Anterior cingulate cortex (tissue), 58 donors: ENCODE measurements at regions not wholly inside any gene's neighbourhood (a gene's known extent, or its start where the extent isn't known, plus 50 kb on each side); places are given as distances from the start of the nearest gene placed in this dataset.
"Not testable (repeated sequence)": the region's sequence is repeated elsewhere in the genome, so short reads cannot be mapped to it uniquely, and the experiment has no call there.

Experiments
- DNase-seq, 58 donors: peaks; one replicate each; lab custom pipeline; 2025; lab: John Stamatoyannopoulos, UW

DNA sequence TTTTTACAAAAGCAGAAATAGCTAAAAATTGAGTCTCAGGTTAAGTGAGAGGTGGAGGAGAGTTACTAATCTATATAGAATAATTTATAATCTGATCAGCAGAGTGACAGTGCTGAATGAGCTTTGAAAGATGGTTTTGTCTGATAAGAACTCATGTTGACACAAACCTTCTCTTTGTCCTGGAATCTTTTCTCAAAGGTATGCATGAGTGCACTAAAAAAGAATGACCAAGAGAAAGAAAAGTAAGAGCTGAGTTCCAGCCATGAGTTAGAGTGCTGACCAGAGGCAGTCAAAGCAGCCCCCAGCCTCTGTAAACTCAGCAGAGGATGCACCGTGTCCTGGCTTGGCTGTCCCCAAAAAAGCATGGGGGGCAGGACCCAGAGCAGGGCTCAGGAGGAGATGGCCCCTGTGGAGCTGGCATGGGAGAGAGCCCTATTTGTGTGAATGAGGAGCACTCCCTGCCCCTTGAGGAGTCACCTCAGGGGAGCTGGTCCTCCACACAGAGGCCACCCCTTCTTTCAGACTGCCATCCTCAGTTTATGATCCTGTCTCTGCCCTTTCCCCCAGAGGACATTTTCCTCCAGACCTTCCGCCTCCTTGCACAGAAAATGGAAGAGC lies 129.8 kb downstream of the SEC23A start:
- DNase-seq = no peak

DNA sequence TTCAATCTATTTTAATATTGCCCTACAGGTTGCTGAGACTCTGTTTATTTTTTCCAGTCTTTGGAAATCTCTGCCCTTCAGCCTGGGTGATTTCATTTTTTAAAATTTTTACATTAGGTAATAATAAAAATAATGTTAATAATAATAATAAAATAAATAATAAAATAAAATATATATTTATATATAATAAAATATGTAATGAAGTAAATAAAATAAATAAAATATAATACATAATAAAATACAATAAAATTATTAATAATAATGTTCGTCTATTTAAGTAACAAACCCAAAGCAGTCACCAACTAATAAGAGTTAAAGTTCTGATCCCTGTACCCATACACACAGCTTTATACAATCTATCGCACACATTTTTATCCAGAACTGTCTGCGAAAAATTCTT lies 130.5 kb downstream of the SEC23A start:
- no peak for DNase-seq

DNA sequence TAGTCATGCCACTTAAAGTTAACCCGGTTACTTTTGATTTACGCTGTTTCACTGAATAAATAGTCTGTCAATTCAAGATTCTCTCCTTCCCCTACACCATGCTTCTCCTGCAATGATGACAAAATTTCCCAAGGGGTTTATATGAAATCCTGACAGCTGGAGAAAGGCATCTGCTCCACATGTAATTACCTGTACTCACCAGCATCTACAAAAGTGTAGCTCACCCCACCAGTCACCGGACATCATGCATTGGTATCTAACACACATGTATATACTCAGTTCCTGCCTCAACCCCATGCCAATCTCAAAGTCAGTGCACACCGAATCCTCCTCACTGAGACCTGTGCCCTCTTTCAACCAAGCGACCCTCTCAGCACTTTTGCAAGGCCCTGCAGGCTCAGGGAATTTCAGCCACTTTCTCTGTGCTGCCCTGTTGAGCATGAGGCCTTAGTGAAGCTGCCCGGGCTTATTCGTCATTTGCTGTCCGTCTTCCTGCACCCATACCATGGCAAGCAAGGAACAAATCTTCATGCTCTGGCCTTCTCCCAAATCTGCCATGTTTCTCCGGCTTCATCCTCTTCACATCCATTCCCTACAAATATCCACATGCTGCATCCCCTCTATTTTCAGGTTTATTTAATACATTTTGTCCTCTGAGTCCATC lies 131.6 kb downstream of the SEC23A start:
- no peak for DNase-seq

DNA sequence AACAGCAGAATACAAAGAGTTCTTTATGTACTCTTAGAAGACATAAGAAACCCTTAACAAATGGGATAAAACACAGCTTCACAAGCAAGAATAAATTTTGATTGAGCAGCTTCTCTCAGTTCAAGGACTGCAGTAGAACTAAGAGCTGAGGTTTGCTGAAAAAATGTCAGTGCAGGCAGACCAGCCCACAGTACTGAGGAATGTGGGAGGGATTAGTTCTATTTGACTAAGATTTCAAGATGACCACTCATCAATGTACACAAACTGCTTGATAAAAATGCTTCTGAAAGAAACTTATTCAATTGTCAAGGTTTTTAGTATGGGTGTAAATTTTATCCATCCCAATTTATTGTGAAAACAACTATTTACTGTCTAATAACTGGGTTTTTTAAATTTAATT lies 138.4 kb downstream of the SEC23A start:
- no peak for DNase-seq

DNA sequence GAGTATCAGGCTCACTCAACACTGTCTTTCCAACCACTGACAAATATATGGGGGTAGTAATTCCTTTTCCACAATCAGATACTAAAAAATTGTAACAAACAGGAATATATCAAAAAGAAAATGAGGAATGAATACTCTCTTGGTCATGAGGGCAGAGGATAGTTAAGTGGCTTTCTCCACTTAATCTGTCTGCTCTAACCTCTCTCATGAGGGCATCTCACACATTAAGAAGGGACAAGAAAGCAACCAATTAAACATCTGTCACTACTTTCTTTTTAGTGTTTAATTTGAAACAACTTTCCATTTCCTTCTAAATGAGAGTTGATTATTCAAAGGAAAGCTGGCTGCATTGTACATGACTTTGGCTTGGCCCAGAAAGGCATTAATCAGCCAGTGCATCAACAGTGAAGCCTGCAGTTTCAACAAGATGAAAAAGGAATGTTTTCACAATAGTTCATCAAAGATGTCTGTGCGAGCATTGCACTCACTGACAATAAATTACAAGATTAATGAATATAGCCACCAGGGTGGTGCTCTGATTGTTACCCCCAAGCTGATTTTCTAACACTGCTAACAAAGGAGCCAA lies 142.0 kb downstream of the SEC23A start:
- DNase-seq = no peak

DNA sequence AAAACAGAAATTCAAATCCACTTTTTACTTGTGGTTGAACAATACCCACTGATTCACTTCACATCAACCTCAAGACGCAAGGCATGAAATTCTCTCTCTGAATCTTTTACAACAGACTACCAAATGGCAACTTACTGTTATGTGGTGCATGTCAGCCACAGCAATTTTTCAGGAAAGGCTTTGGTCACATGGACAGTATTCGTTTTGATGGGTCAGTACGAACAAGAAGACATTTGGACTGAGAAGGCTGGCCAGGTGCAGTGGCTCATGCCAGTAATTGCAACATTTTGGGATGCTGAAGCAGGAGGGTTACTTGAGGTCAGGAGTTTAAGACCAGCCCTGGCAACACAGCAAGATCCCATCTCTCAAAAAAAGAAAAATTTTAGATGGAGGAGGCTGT lies 144.0 kb downstream of the SEC23A start:
- no peak for DNase-seq

DNA sequence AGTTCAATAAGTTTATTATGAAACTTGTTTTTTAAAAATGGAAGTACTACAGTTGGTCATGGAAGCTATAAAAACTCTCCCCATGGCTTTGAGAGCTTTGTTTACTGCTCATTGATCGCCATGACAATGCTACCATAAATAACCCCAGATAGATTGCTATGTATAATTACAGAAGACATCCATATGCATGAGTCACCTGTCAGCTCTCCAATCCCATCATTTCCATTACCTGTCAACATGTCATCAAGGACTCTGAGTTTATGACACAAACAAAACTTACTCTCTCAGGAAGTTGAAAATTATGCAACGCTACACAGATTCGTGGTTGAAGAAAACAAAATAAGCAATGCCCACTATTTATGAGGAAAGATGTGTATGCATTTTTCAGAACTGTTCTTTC lies 144.4 kb downstream of the SEC23A start:
- DNase-seq = no peak

DNA sequence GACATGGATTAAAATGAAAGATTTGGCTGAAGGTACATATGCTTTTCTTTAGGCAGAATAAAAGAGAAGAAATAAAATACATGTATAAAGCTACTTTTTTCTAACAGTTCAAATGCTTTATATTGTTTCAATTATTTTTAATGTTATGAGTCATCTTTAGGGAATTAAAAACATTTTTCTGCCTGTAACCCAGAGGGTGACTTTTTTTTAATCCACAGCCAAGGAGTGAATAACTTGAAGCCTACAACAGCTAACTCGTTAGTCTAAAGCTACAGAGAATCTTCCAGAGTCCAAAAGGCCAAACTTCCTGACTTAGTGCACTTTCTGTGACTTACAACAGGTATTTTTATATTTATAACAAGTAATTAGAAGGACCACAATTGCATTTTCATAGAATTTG lies 151.6 kb downstream of the SEC23A start:
- DNase-seq = no peak

DNA sequence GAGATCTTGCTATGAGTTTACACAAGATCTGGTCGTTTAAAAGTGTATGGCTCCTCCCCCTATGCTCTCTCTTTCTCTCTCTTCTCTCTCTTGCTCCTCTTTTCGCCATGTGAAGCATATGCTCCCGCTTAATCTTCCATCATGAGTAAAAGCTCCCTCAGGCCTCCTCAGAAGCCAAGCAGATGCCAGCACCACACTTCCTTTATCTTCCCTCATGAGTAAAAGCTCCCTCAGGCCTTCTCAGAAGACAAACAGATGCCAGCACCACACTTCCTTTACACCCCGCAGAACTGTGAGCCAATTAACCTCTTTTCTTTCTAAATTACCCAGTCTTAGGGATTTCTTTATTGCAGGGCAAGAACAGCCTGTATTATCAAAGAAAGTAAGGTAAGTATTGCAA lies 152.4 kb downstream of the SEC23A start:
- DNase-seq = no peak

DNA sequence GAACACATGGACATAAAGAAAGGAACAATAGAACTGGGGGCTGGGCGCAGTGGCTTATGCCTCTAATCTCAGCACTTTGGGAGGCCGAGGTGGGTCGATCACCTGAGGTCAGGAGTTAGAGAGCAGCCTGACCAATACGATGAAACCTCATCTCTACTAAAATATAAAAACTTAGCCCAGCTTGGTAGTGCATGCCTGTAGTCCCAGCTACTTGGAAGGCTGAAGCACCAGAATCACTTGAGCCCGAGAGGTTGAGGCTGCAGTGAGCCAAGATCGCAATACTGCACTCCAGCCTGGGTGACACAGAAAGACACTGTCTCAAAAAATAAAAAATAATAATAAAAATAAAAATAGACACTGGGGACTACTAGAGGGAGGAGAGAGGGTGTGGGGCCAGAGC lies 154.5 kb downstream of the SEC23A start:
- peak in 5 of 58 donors; percentile 11 to 48 (median 23) for DNase-seq

DNA sequence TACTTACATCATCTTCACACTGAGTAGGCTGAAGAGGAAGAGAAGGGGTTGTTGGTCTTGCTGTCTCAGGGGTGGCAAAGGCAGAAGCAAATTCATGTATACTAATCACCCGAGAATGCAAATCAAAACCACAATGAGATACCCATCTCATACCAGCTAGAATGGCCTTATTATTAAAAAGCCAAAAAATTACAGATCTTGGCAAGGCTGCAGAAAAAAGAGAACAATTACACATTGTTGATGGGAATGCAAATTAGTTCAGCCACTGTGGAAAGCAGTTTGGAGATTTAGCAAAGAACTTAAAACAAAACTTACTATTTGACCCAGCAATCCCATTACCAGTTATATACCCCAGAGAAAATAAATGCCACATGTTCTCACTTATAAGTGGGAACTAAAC lies 154.9 kb downstream of the SEC23A start:
- DNase-seq = peak in 9 of 58 donors; percentile 7 to 86 (median 19)

DNA sequence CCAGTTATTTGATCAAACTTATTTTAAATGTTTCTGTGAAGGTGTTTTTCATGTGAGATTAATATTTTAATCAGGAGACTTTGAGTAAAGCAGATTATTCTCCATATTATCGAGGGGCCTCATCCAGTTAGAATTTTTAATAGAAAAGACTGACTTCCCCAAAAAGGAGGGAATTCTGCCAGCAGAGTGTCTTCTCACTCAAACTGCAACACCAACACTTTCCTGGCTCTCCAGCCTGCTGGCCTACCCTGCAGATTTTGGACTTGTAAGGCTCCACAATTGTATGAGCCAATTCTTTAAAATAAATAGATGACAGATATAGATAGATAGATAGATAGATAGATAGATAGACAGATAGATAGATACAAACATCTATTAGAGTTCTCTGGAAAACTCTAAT lies 155.7 kb downstream of the SEC23A start:
- peak in 1 of 58 donors; percentile 25 for DNase-seq

DNA sequence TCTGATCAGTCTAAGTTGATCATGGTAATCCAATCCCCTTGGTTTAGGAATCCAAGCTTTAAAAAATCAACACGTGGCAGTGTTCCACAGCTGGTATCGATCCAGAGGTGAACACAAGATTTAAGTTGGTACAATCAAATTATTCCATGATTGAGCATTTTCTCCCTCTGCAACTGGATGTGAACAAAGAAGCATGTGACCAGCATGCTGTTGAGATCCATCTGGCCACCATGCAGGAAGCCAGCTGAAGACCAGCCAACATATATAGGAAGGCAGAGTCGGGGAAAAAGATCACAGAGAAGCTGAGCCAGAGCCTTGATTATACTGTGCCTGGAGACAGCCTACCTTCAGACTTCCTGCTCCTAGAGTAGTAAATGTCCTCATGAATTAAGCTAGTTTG lies 158.3 kb downstream of the SEC23A start:
- DNase-seq = peak in 29 of 58 donors; percentile 1 to 64 (median 21)

DNA sequence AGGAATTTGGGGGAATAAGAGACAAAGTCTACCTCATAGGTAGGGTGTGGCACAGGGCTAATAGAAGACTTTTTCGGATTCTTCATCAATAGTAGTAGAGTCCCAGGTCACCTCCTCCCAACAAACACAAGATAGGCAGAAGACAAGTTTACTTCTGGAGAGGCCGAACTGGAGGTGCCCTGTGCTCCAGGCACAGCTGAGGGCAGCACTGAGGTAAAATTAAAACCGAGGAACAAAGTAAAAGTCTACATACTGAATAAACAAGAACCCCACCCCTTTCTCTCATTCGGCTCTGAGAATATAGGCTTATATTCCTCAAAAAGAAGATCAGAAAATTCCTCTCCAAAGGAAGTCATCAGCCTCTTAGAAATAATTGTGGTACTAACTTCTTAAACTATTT lies 161.5 kb downstream of the SEC23A start:
- no peak for DNase-seq

DNA sequence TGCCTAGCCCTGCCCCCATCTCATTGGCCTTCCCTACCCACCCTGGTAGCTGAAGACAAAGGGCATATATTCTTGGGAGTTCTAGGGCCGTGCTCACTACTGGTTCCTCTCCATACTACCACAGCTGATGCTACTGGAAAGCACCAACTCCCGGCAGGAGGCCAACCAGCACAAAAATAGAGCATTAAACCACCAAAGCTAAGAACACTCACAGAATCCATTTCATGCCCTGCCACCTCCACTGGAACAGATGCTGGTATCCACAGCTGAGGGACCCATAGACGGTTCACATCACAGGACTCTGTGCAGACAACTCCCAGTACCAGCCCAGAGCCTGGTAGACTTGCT lies 170.4 kb downstream of the SEC23A start:
- DNase-seq = not testable (repeated sequence)

DNA sequence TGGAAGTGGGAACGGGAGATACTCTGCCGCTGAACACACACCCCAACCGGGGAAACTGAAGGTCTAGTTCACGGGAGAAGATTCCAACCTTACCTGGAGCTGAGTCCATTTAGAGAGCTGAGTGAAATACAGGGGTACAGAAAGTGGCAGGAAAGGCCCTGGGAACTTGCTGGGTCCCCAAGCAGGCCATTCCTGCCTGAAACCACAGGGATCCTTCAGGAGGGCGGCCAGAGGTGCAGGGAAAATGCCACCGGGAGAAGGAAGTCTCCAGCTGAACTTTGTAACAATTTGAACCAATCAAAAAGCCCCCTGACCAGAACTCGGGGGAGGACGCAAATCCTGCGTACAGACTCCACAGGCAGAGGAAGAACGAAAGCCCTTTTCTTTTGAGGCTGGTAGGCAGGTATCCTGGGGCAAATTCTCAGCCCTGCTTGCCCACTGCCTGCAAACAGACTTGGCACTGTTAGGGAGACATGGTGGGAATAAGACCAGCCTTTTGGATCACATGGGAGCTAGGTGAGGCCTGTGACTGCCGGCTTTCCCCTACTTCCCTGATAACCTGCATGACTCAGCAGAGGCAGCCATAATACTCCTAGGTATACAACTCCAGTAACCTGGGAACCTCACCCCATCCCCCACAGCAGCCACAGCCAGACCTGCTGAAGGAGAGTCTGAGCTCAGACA lies 170.9 kb downstream of the SEC23A start:
- DNase-seq = no peak

DNA sequence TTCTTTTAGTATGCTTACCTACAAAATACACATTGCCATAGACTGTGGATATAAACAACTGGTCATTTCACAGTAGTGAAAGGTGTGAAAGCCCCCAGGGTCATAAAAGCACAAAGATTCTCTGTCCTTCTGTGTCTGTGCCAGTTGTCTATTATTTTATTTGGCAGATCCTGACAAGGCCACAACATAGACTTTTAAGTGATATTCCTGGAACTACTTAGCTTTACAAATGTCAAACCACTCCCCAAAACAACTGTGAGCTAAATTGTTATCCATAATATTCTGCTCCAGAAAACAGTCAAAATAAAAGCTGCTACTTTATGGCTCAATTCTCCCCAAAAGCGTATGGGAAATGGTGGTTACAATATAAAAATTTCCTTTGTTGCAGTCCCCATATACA lies 172.1 kb downstream of the SEC23A start:
- DNase-seq = no peak

DNA sequence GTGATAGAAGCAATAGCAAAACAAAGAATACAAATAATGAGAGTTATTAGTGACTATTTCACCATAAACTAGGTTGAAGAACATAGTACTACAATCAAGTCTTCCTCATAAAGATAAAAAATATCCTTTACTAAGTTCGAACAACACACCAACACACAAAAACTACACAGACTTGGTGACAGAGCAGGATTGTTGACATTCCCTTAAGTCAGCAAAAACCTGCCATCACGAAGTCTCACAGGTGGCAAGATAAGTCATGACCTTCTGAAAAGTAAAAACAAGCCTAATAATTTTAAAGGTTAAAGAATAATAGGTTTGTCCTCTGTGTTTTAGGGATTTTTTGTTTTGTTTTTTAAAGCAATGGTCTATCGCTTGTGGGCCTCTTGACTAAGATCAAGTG lies 173.0 kb downstream of the SEC23A start:
- DNase-seq = no peak

DNA sequence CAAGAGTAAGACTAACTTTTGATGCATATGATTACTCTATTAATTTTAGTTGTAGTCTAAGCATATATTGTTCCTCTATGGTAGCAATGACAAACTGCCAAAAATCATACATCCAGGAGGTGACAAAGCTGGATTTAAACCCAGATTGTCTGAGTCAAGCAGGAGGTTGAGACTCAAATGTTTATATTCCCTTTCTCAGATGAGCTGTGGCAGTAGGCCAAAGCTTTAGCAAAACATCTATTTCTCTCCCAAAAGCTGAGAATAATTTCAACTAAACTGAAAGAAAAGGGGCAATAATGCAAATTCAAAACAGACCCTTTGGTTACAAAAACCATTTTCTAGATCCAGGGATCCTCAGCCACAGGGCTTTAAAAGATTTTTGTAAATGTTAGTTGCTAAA lies 173.6 kb downstream of the SEC23A start:
- peak in 1 of 58 donors; percentile 2 for DNase-seq

DNA sequence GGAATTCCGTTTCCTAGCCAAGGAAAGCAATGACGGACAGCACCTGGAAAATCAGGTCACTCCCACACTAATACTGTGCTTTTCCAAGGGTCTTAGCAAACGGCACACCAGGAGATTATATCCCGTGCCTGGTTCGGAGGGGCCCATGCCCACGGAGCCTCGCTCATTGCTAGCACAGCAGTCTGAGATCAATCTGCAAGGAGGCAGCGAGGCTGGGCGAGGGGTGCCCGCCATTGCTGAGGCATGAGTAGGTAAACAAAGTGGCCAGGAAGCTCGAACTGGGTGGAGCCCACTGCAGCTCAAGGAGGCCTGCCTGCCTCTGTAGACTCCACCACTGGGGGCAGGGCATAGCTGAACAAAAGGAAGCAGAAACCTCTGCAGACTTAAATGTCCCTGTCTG lies 181.1 kb downstream of the SEC23A start:
- DNase-seq = not testable (repeated sequence)

DNA sequence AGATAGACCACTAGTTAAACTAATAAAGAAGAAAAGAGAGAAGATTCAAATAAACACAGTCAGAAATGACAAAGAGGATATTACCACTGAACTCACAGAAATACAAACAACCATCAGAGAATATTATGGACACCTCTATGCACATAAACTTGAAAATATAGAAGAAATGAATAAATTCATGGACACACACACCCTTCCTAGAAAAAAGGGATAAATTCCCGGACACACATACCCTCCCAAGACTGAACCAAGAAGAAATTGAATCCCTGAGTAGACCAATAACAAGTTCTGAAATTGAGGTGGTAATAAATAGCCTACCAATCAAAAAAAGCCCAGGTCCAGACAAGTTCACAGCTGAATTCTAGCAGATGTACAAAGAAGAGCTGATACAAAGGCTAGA lies 187.9 kb downstream of the SEC23A start:
- DNase-seq = no peak

DNA sequence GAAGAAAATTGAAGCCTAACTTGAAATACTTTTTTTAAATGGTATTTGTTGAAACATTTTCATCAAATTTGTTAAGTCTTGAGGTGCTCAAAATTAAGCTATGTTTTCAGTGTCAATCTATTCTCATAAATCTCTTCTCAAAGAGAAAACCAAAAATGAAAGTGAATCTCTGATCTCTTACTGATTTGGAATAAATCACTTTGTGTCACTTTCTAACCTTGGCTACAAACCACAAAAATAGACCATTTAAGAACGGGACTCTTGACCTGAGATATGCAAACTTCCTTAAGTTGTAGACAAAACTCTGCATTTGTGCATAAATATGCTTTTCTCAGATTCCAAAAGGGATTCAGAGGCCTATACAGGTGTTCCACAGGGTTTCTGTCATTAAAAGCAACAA lies 192.9 kb downstream of the SEC23A start:
- no peak for DNase-seq
